ENCODE measurements at regions not wholly inside any gene's neighbourhood (a gene's known extent, or its start where the extent isn't known, plus 50 kb on each side); places are given as distances from the start of the nearest gene placed in this dataset.

DNA sequence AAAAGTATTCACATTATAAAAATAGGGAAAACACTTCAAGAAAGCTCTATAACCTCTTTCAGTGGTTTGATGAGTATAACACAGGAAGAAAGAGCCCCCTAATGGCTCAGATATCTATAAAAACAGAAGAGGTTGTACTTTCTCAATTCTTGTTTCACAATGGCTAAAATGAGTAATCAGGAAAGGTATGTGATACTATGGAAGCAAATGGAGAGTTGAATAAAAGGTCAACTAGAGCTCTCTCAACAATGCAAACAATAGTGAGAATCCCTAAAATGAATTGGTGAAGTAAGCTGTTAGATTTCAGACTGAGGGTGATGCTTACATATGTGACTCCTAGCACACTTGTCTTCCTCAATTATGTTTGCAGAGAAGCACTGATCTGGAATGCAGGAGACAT lies 584.6 kb upstream of the CDH18 start:
- TF ChIP-seq, protein P1, sequence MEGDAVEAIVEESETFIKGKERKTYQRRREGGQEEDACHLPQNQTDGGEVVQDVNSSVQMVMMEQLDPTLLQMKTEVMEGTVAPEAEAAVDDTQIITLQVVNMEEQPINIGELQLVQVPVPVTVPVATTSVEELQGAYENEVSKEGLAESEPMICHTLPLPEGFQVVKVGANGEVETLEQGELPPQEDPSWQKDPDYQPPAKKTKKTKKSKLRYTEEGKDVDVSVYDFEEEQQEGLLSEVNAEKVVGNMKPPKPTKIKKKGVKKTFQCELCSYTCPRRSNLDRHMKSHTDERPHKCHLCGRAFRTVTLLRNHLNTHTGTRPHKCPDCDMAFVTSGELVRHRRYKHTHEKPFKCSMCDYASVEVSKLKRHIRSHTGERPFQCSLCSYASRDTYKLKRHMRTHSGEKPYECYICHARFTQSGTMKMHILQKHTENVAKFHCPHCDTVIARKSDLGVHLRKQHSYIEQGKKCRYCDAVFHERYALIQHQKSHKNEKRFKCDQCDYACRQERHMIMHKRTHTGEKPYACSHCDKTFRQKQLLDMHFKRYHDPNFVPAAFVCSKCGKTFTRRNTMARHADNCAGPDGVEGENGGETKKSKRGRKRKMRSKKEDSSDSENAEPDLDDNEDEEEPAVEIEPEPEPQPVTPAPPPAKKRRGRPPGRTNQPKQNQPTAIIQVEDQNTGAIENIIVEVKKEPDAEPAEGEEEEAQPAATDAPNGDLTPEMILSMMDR (IDR thresholded peaks at IDR 0.05; ENCODE audit: low read length), result no peak
- no peak for TF ChIP-seq EZH2 (optimal IDR thresholded peaks at IDR 0.05; ENCODE audit: low read depth, low read length)

Measured in MM.1S (cell line).